Stimulated activated naive CD8-positive, alpha-beta T cell treated with anti-CD3 and anti-CD28 coated beads, Interleukin-15, amount 100 ng/mL, for 72 hours (primary cell): ENCODE measurements at regions not wholly inside any gene's neighbourhood (a gene's known extent, or its start where the extent isn't known, plus 50 kb on each side); places are given as distances from the start of the nearest gene placed in this dataset.
"Not testable (repeated sequence)": the region's sequence is repeated elsewhere in the genome, so short reads cannot be mapped to it uniquely, and the experiment has no call there.

Experiments used
- ATAC-seq: fragments of 150-1000 bp; cut with Tn5 transposase; 2 replicates; pipeline ENCODE4 v1.10.0; 2021; ENCODE audit warnings: mild to moderate bottlenecking, moderate library complexity
- DNase-seq, 2 donors: peaks; one replicate each; pipeline ENCODE4 v3.0.0; 2021 to 2022
- H3K27ac Mint-ChIP-seq, 2 donors: one replicate each; pipeline ENCODE4 v1.8.0; 2022; ENCODE audit warnings: mild to moderate bottlenecking in 2 of 2, mixed read lengths in 2 of 2, moderate library complexity in 2 of 2
- H3K27me3 Mint-ChIP-seq: one replicate; pipeline ENCODE4 v1.8.0; 2022; ENCODE audit warnings: mixed read lengths
- H3K4me1 Mint-ChIP-seq: one replicate; pipeline ENCODE4 v1.8.0; 2022; ENCODE audit warnings: mild to moderate bottlenecking, mixed read lengths
- H3K4me3 Mint-ChIP-seq, 2 donors: one replicate each; pipeline ENCODE4 v1.8.0; 2022; ENCODE audit warnings: mild to moderate bottlenecking in 2 of 2, mixed read lengths in 2 of 2, moderate library complexity in 1 of 2
- H3K9me3 Mint-ChIP-seq, 2 donors: one replicate each; pipeline ENCODE4 v1.8.0; 2022; ENCODE audit warnings: mixed read lengths in 2 of 2

DNA sequence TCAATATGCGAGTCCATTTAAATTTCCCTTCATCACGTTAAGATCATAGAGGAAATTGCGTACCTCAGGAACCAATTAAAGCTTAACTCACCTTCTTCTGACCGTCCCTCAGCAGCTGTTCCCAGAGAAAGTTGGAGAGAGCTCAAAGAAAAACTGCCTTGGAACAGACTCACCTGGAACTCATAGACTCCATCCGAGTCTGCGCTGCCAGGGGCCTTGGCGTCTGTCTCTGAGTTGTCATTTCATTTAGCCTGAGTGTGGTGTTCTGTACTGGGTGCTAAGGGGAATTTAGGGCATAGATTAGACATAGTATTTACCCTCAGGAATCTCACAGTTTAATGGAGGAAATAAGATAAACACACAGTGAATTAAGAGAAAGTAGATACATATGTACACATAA is 892.7 kb downstream of the TLE1 start:
- no peak overlapping the region for H3K4me3 Mint-ChIP-seq
- H3K9me3 Mint-ChIP-seq: peaks cover 0 to 12% of the 10 kb centered on the region in 2 donors
- no peaks in the 10 kb centered on the region for H3K4me1 Mint-ChIP-seq
- DNase-seq (no peak), ATAC-seq (no peak)
- H3K27me3 Mint-ChIP-seq: no peaks in the 10 kb centered on the region
- H3K27ac Mint-ChIP-seq: no peak overlapping the region

DNA sequence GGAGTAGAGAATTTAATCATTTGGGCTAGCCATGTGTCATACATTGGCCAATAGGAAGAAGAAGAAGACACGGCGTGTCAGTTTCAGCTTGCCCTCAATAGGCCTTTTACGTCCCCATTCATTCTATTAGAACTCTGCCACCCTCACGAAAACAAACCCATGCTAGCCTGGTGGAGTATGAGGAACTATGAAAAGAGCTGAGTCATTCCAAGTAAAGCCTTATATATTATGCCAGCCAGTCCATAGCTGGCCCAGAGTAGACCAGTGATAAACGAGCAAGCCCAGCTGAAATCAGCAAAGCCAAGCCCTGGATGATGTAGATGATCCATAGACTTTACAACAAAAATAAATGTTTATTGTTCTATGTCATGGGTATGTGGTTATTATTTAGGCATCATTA is 895.1 kb downstream of the TLE1 start:
- Mint-ChIP-seq H3K4me3 (no peak overlapping the region), H3K27me3 (no peaks in the 10 kb centered on the region), H3K9me3 (peaks cover 0 to 5% of the 10 kb centered on the region in 2 donors), H3K4me1 (no peaks in the 10 kb centered on the region), H3K27ac (no peak overlapping the region)
- DNase-seq: no peak
- no peak for ATAC-seq

DNA sequence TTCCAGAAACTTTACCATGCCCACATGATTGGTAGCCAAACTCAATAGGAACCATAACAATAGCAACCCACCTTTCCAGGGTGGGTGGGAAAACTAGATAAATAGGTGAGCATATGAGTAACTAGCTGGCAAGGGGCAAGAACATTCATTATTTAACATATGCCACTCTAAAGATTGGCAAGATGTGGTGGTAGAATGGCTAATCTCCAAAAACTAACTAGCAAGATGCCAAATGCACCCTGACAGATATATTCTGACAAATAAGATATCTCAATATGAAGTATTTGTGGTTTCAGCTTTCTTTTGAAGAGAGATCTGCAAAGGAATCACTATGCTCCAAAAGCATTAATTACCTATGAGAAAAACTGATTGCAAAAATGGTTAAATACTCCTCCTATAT is 895.6 kb downstream of the TLE1 start:
- no peak overlapping the region for H3K27ac Mint-ChIP-seq
- ATAC-seq (no peak), DNase-seq (no peak)
- no peaks in the 10 kb centered on the region for H3K27me3 Mint-ChIP-seq
- H3K4me3 Mint-ChIP-seq: no peak overlapping the region
- H3K9me3 Mint-ChIP-seq: peaks cover 0 to 5% of the 10 kb centered on the region in 2 donors
- no peaks in the 10 kb centered on the region for H3K4me1 Mint-ChIP-seq

DNA sequence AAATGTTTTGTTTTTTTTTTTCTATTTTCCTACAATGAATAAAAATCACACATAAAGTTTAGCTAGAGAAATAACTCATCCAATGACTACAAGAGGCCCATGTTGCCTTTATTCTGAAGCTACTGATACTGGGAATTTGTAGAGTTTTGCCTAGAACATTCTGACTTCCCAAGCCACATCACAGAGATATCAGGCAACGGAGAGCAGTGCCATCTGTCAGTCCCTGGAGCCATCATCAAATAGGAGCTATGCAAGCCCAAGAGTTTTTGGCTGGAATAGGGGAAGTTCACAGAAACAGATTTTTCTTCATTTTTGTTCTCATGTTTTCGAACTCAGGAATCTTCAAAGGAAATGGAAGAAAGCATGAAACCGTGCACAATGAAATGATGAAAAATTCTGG is 896.6 kb downstream of the TLE1 start:
- Mint-ChIP-seq H3K4me3 (no peak overlapping the region), H3K9me3 (peaks cover 0 to 5% of the 10 kb centered on the region in 2 donors), H3K27me3 (no peaks in the 10 kb centered on the region), H3K27ac (no peak overlapping the region), H3K4me1 (no peaks in the 10 kb centered on the region)
- no peak for ATAC-seq
- no peak for DNase-seq

DNA sequence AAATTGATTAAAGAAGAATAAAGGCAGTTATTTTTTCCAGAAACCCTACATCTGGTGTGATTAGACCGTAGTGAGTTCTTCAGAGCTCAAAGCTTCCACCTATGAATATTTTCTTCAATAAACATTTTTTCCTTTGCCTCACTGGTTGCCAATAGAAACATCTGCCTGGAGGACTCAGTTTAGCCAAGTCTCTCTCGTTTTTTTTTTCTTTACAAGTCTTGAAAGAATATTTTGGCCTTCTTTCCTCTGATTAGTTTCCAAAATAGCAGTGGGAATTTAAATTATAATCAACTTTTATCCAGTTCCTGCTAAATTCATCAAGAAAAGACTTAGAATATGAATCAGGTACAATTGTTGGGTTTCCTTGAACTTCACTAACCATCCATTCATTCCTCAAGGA is 897.5 kb downstream of the TLE1 start:
- Mint-ChIP-seq H3K9me3 (peaks cover 0 to 5% of the 10 kb centered on the region in 2 donors), H3K27me3 (no peaks in the 10 kb centered on the region), H3K4me3 (no peak overlapping the region), H3K4me1 (no peaks in the 10 kb centered on the region), H3K27ac (no peak overlapping the region)
- ATAC-seq (no peak), DNase-seq (no peak)

DNA sequence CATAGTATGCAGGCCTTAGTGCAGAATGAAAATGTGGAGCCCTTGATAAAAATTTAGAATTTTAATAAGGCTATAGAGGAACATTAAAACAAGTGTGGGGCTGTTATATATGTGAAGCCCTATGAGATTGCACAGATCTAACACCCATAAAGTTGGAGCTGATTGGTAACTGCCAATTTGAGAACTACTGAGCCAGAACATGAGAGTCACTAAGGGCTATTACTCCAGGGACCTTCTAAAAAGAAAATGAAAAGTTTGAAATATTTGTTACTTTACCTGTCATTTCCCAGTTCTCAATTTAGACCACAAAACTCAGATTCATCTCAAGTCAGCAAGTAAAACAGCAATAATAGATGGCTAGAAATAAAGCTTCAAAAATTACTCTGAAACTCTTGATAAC is 898.6 kb downstream of the TLE1 start:
- Mint-ChIP-seq H3K4me1 (no peaks in the 10 kb centered on the region), H3K4me3 (no peak overlapping the region), H3K27me3 (no peaks in the 10 kb centered on the region), H3K9me3 (peaks cover 0 to 5% of the 10 kb centered on the region in 2 donors), H3K27ac (no peak overlapping the region)
- DNase-seq (no peak), ATAC-seq (no peak)

DNA sequence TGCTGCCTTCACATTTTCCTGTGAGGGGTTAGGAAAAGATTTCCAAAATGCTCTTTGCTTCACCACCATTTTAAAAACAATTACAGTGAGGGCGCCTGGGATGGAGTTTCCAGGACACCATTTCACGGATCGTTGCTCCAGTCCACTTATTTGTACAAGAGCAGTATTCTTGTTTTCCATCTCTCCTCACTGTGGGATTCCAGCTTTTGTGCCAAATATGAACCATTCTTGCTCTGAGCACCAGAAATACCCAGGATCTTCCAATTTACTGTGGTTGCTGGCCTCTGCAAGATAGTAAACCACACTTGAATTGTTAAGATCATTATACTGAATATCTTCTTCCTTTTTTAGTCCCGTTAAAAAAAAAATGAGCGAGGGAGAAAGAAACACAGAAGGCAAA is 899.5 kb downstream of the TLE1 start:
- H3K4me1 Mint-ChIP-seq: no peaks in the 10 kb centered on the region
- no peak for DNase-seq
- no peak overlapping the region for H3K4me3 Mint-ChIP-seq
- no peak overlapping the region for H3K27ac Mint-ChIP-seq
- peaks cover 0 to 2% of the 10 kb centered on the region in 2 donors for H3K9me3 Mint-ChIP-seq
- no peaks in the 10 kb centered on the region for H3K27me3 Mint-ChIP-seq
- no peak for ATAC-seq

DNA sequence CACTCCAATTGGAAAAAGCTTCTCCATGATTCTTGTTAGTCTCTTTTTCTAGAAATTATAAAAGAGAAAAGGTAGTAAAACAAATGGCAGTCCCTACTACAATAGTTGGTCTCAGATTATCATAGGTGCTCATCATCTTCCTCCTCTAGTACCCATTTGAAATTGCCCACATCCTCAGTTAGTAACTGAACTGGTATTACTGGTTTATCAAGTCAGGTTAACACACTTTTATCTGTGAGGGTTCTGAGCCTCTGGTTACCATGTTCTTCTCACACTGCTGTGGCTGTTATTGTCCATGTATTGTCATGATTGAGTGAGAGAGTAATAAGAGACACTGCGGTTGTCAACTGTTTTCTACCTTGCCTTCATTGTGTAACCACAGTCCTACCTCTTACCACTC is 901.7 kb downstream of the TLE1 start:
- Mint-ChIP-seq H3K4me1 (no peaks in the 10 kb centered on the region), H3K4me3 (no peak overlapping the region), H3K27me3 (no peaks in the 10 kb centered on the region), H3K27ac (no peak overlapping the region), H3K9me3 (no peaks in the 10 kb centered on the region)
- DNase-seq (no peak), ATAC-seq (no peak)

DNA sequence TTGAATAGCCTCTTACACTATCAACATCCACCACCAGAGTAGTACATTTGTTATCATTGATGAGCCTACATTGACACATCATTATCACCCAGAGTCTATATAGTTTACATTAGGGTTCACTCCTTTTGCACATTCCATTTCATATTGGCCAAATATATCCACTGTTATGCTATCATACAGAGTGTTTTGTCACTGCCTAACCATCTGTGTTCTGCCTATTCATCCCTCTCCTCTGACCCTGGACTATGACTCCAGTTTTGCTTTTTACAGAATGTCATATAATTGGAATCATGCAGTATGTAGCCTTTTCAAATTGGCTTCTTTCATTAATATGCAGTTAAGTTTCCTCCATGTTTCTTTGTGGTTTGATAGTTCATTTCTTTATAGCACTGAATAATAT is 904.7 kb downstream of the TLE1 start:
- Mint-ChIP-seq H3K27me3 (no peaks in the 10 kb centered on the region), H3K27ac (no peak overlapping the region), H3K4me3 (no peak overlapping the region), H3K4me1 (no peaks in the 10 kb centered on the region), H3K9me3 (no peaks in the 10 kb centered on the region)
- ATAC-seq (no peak), DNase-seq (no peak)

DNA sequence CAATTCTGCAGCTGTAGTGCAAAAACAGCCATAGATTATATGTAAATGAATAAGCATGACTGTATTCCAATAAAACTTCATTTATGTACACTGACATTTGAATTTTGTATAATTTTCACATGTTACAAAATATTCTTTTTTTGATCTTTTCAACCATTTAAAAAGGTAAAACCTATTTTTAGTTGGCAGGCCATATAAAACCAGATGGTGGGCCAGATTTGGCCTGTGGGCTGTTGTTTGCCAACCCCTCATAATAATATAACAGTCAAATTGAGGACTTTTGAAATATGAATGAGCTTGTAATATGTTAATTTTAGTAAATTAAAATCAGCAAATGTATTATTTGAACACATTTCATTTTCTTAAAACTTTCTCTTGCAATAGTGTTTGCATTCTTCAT is 913.4 kb downstream of the TLE1 start:
- H3K9me3 Mint-ChIP-seq: no peaks in the 10 kb centered on the region
- DNase-seq (no peak), ATAC-seq (no peak)
- H3K4me3 Mint-ChIP-seq: no peak overlapping the region
- no peaks in the 10 kb centered on the region for H3K27me3 Mint-ChIP-seq
- H3K27ac Mint-ChIP-seq: no peak overlapping the region
- H3K4me1 Mint-ChIP-seq: no peaks in the 10 kb centered on the region

DNA sequence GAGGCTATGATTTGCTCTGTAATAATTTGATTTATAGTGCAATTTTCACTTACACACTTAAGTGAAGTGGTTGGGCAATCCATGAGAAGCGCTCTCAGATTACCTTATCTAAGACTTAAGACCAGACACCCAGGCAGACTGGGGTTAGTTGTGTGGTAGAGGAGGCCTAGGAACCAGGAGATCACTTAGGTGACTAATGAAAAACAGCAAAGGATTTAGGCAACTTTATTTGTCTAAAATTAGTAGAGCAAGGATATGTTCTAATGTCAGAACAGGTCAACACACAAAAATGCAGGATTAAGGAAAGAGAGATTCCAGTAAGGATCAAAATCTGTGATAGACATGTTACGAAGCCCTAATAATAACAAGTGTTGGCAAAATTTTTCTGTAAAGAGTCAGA is 913.8 kb downstream of the TLE1 start:
- Mint-ChIP-seq H3K27me3 (no peaks in the 10 kb centered on the region), H3K9me3 (no peaks in the 10 kb centered on the region), H3K4me1 (no peaks in the 10 kb centered on the region), H3K27ac (no peak overlapping the region), H3K4me3 (no peak overlapping the region)
- ATAC-seq (no peak), DNase-seq (no peak)

DNA sequence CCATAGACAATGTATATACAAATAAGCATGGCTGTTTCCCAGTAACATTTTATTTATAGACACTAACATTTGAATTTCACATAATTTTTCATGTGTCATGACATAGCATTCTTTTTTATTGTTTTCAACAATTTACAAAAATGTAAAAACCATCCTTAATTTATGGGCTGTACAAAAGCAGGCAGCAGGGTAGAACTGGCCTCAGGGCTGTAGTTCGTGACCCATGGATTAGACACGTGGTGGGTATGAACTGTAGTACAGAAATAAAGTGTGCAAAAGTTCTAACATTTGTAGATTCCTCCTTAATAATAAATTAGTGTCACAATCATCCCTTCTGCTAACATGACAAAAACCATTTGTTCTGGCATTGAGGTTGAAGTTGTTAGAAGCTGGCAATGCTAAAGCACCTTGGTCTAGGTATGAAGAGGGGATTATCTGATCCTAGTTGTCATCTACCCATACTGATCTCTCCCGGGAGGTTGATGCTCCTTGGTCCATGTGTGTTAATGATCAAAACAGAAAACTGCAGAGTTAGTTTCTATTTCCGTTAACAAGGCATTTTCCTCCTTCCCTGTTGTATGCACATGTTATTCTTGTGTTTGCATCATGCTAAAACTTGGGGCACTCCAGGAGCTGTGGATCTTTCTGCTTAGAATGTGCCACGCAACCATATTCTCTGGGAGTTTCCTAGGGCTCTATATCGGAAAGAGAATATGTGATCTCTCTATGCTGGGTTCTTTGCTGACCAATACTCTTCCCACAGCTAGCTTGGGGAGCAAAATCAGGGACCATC is 917.6 kb downstream of the TLE1 start:
- no peak for ATAC-seq
- no peaks in the 10 kb centered on the region for H3K27me3 Mint-ChIP-seq
- H3K27ac Mint-ChIP-seq: no peak overlapping the region
- no peak overlapping the region for H3K4me3 Mint-ChIP-seq
- no peaks in the 10 kb centered on the region for H3K9me3 Mint-ChIP-seq
- no peak for DNase-seq
- no peaks in the 10 kb centered on the region for H3K4me1 Mint-ChIP-seq

DNA sequence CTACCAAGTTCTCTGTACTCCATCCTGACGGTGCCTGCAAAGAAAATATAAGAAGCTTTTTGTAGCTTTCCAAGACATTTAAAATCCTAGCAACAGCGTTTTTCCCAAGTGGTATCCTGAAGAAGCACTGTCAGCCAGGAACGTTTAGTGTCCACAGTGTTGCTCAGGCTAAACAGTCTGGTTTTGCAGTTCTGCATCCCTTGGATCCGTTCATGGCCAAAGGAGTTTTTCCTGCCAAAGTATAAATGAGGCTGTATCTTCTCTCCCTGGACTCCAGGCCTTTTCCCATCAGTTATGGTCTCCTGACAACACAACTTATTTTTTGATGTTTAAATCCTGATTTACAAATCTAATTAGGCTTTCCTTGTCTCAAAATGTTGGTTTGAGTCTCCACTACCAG is 925.8 kb downstream of the TLE1 start:
- H3K9me3 Mint-ChIP-seq: peaks cover 9 to 10% of the 10 kb centered on the region in 2 donors
- ATAC-seq (no peak), DNase-seq (no peak)
- no peaks in the 10 kb centered on the region for H3K27me3 Mint-ChIP-seq
- H3K27ac Mint-ChIP-seq: no peak overlapping the region
- H3K4me3 Mint-ChIP-seq: no peak overlapping the region
- H3K4me1 Mint-ChIP-seq: no peaks in the 10 kb centered on the region

DNA sequence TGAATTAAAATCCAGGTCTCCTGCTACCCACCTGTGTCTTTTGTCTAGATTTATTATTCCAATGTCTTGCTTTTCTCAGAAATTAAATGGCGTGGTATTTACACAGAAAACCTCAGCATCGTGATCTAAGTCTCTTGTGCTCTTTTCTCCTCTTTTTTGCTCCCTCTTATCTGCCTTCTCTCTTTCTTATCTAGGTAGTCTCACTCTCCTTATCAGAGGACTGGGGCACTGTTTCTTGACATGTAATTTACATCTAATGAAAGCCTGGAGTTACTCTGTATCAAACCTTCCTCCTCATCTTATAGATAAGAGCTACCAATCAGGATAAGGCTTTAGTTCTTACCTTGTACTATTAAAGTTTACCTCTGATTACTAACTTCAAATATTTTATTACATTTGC is 933.8 kb downstream of the TLE1 start:
- H3K9me3 Mint-ChIP-seq: peaks cover 0 to 3% of the 10 kb centered on the region in 2 donors
- H3K4me1 Mint-ChIP-seq: no peaks in the 10 kb centered on the region
- DNase-seq (no peak), ATAC-seq (no peak)
- H3K27me3 Mint-ChIP-seq: no peaks in the 10 kb centered on the region
- H3K27ac Mint-ChIP-seq: no peak overlapping the region
- no peak overlapping the region for H3K4me3 Mint-ChIP-seq

DNA sequence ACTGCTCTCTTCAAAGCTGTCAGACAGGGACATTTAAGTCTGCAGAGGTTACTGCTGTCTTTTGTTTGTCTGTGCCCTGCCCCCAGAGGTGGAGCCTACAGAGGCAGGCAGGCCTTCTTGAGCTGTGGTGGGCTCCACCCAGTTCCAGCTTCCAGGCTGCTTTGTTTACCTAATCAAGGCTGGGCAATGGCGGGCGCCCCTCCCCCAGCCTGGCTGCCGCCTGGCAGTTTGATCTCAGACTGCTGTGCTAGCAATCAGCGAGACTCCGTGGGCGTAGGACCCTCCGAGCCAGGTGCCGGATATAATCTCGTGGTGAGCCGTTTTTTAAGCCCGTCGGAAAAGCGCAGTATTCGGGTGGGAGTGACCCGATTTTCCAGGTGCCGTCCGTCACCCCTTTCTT is 942.3 kb downstream of the TLE1 start:
- not testable (repeated sequence) for H3K4me1 Mint-ChIP-seq, DNase-seq, H3K27ac Mint-ChIP-seq, ATAC-seq, H3K27me3 Mint-ChIP-seq, H3K4me3 Mint-ChIP-seq, H3K9me3 Mint-ChIP-seq

DNA sequence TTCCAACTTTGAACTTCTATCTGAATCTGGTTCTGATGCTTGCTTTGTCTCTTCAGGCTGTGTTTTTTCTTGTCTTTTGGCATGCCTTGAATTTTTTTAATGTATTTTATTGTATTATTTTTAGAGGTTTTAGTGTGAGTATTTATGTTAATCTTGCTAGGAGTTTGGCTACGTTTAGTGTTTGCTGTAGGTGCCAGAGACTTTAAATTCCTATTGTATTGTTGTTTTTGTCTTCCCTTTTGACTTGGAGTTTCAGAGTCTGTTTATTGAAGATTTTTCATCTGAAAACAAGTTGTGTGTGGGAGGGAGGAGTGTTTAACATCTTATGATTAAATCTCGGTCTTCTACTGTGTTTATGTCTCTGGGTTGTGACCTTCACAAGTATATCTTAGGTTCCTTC is 956.8 kb downstream of the TLE1 start:
- Mint-ChIP-seq H3K4me3 (no peak overlapping the region), H3K27ac (no peak overlapping the region), H3K27me3 (no peaks in the 10 kb centered on the region), H3K4me1 (no peaks in the 10 kb centered on the region), H3K9me3 (peaks cover 5 to 13% of the 10 kb centered on the region in 2 donors)
- DNase-seq (no peak), ATAC-seq (no peak)

DNA sequence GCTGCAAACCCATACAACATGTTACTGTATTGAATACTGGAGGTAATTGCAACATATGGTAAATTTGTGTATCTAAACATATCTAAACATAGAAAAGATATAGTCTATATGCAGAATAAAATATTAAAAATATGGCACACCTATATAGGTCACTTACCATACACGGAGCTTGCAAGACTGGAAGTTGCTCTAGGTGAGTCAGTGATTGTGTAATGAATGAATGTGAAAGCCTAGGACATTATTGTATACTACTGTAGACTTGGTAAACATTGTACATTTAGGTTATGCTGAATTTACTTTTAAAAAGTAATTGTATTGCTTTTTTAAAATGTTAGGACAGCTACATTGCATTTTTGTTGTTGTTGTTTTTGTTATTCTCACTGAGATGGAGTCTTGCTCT is 968.8 kb downstream of the TLE1 start:
- no peak overlapping the region for H3K4me3 Mint-ChIP-seq
- no peaks in the 10 kb centered on the region for H3K27me3 Mint-ChIP-seq
- DNase-seq (no peak), ATAC-seq (no peak)
- H3K27ac Mint-ChIP-seq: no peak overlapping the region
- H3K4me1 Mint-ChIP-seq: no peaks in the 10 kb centered on the region
- peaks cover 23 to 41% of the 10 kb centered on the region in 2 donors for H3K9me3 Mint-ChIP-seq
